CD4-positive, alpha-beta T cell treated with Interleukin-10 for 1 hour (primary cell): ENCODE measurements at regions not wholly inside any gene's neighbourhood (a gene's known extent, or its start where the extent isn't known, plus 50 kb on each side); places are given as distances from the start of the nearest gene placed in this dataset.

ENCODE experiments used
- DNase-seq: peaks from one replicate; pipeline ENCODE4 v3.0.0-alpha.2; 2020

GRCh38 chrX:64097891-64098290, 107.6 kb downstream of the AMER1 start:
- DNase-seq = no peak

GRCh38 chrX:64093761-64094160, 111.7 kb downstream of the AMER1 start:
- DNase-seq = peak; percentile 0
